ENCODE measurements at regions not wholly inside any gene's neighbourhood (a gene's known extent, or its start where the extent isn't known, plus 50 kb on each side); places are given as distances from the start of the nearest gene placed in this dataset.

GRCh38 chr1:29648798-29649188 lies 412.5 kb downstream of the PTPRU start:
- Histone ChIP-seq H3K9ac (ENCODE audit: low read depth in 1 of 2, low read length in 2 of 2) (no peak overlapping the region), H3K27ac (ENCODE audit: low read depth in 1 of 2, low read length in 2 of 2) (no peak overlapping the region), H3K4me3 (ENCODE audit: low read depth in 1 of 3, low read length in 3 of 3) (no peak overlapping the region), H3K36me3 (ENCODE audit: control insufficient read depth in 4 of 4, insufficient read depth in 3 of 4, low read depth in 1 of 4, low read length in 3 of 4) (no peaks in the 10 kb centered on the region), H3K27me3 (ENCODE audit: control insufficient read depth in 4 of 4, insufficient read depth in 4 of 4, low read length in 3 of 4) (no peaks in the 10 kb centered on the region), H3K9me3 (ENCODE audit: control insufficient read depth in 4 of 4, low read length in 3 of 4) (no peaks in the 10 kb centered on the region), H3K4me1 (ENCODE audit: control insufficient read depth in 4 of 4, insufficient read depth in 4 of 4, low read length in 3 of 4) (no peaks in the 10 kb centered on the region)
- no peak for DNase-seq (ENCODE audit: low spot score)
- TF ChIP-seq, protein P1, sequence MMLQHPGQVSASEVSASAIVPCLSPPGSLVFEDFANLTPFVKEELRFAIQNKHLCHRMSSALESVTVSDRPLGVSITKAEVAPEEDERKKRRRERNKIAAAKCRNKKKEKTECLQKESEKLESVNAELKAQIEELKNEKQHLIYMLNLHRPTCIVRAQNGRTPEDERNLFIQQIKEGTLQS (IDR thresholded peaks at IDR 0.05) = no peak
- TF ChIP-seq RAD21 (IDR thresholded peaks at IDR 0.05) (no peak), SP1 (IDR thresholded peaks at IDR 0.05) (no peak)
- 84% methylated on average over 3 of the region's 3 CpGs for WGBS

- H3K9ac ChIP-seq (ENCODE audit: low read depth in 1 of 2, low read length in 2 of 2) = no peak overlapping the region
- TF ChIP-seq NR2F2 (IDR thresholded peaks at IDR 0.05) (no peak), ZBTB33 (IDR thresholded peaks at IDR 0.05) (no peak)
- H3K4me1 ChIP-seq (ENCODE audit: control insufficient read depth in 4 of 4, insufficient read depth in 4 of 4, low read length in 3 of 4) = no peaks in the 10 kb centered on the region
- WGBS = 54% methylated on average over 4 of the region's 4 CpGs
- no peaks in the 10 kb centered on the region for H3K36me3 ChIP-seq (ENCODE audit: control insufficient read depth in 4 of 4, insufficient read depth in 3 of 4, low read depth in 1 of 4, low read length in 3 of 4)
- H3K9me3 ChIP-seq (ENCODE audit: control insufficient read depth in 4 of 4, low read length in 3 of 4) = no peaks in the 10 kb centered on the region
- H3K27ac ChIP-seq (ENCODE audit: low read depth in 1 of 2, low read length in 2 of 2) = no peak overlapping the region
- no peak for DNase-seq (ENCODE audit: low spot score)
- no peak overlapping the region for H3K4me3 ChIP-seq (ENCODE audit: low read depth in 1 of 3, low read length in 3 of 3)
- H3K27me3 ChIP-seq (ENCODE audit: control insufficient read depth in 4 of 4, insufficient read depth in 4 of 4, low read length in 3 of 4) = no peaks in the 10 kb centered on the region
These were observed 411.7 kb downstream of the PTPRU start for GRCh38 chr1:29648026-29648425.

GRCh38 chr1:29647581-29647980 lies 411.3 kb downstream of the PTPRU start:
- H3K4me1 ChIP-seq (ENCODE audit: control insufficient read depth in 4 of 4, insufficient read depth in 4 of 4, low read length in 3 of 4) = no peaks in the 10 kb centered on the region
- no peaks in the 10 kb centered on the region for H3K9me3 ChIP-seq (ENCODE audit: control insufficient read depth in 4 of 4, low read length in 3 of 4)
- H3K36me3 ChIP-seq (ENCODE audit: control insufficient read depth in 4 of 4, insufficient read depth in 3 of 4, low read depth in 1 of 4, low read length in 3 of 4) = no peaks in the 10 kb centered on the region
- no peak for DNase-seq (ENCODE audit: low spot score)
- no peak for TF ChIP-seq MAX (IDR thresholded peaks at IDR 0.05)
- no peak for TF ChIP-seq FOXA2 (IDR thresholded peaks at IDR 0.05)
- TF ChIP-seq HNF4G (IDR thresholded peaks at IDR 0.05) = no peak
- TF ChIP-seq ZBTB33 (IDR thresholded peaks at IDR 0.05) = no peak
- TF ChIP-seq REST (IDR thresholded peaks at IDR 0.05) = no peak
- TF ChIP-seq RXRA (IDR thresholded peaks at IDR 0.05) = no peak
- TF ChIP-seq SP1 (IDR thresholded peaks at IDR 0.05) = no peak
- TF ChIP-seq GABPA (IDR thresholded peaks at IDR 0.05 in 1 of 2, conservative IDR thresholded peaks at IDR 0.05 in 1 of 2) = no peak
- TF ChIP-seq RAD21 (IDR thresholded peaks at IDR 0.05) = no peak
- no peak overlapping the region for H3K27ac ChIP-seq (ENCODE audit: low read depth in 1 of 2, low read length in 2 of 2)
- H3K4me3 ChIP-seq (ENCODE audit: low read depth in 1 of 3, low read length in 3 of 3) = no peak overlapping the region
- WGBS = 77% methylated on average over 1 of the region's 1 CpG
- no peaks in the 10 kb centered on the region for H3K27me3 ChIP-seq (ENCODE audit: control insufficient read depth in 4 of 4, insufficient read depth in 4 of 4, low read length in 3 of 4)
- no peak overlapping the region for H3K9ac ChIP-seq (ENCODE audit: low read depth in 1 of 2, low read length in 2 of 2)
